ENCODE measurements at regions not wholly inside any gene's neighbourhood (a gene's known extent, or its start where the extent isn't known, plus 50 kb on each side); places are given as distances from the start of the nearest gene placed in this dataset.
A peak's percentile ranks its signal among the peaks of the same experiment; 100 is the strongest.

- no peak for TF ChIP-seq CTCF (conservative IDR thresholded peaks at IDR 0.05; ENCODE audit: low read depth, low read length)
- no peak for DNase-seq (ENCODE audit: low read depth)
- H3K4me3 ChIP-seq (ENCODE audit: low read depth, low read length): no peak overlapping the region
Observed at GRCh38 chr4:111773858-111774257, 371.4 kb upstream of the FAM241A start.

DNA sequence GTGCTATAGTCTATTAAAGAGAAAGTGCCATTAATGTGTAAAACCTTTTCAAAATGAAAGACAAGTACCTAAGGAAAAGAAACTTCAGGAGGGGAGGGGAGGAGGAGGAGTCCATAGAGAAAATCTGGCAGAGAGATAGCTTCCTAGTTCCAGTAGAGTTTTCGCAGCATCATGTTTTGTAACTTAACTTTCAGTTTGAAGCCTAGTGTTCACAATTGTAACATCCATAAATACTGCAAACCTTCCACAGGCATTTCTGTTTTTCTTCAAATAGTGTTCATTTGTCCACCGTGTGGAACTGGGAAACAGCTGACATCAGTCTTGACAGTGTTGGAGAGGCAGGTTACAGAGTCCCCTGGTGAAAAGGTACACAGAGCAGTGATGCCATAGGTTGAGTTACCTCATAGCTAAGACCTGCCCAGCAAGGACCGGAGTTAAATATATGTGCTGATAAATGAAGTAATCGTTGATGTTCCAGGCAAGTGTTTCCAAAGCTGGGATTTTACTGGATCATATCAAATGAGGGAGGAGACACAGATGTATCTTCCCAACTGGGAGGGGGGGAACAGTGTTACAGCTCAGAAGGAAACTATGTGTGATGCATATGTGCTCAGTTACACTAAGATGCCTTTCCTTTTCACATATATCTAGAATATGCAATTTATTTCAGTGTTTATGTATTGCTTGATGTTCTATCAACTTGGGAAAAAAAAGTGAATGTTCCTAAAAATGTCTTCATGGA is 369.5 kb upstream of the FAM241A start:
- no peak overlapping the region for H3K4me3 ChIP-seq (ENCODE audit: low read depth, low read length)
- TF ChIP-seq CTCF (conservative IDR thresholded peaks at IDR 0.05; ENCODE audit: low read depth, low read length): no peak
- DNase-seq (ENCODE audit: low read depth): no peak

DNA sequence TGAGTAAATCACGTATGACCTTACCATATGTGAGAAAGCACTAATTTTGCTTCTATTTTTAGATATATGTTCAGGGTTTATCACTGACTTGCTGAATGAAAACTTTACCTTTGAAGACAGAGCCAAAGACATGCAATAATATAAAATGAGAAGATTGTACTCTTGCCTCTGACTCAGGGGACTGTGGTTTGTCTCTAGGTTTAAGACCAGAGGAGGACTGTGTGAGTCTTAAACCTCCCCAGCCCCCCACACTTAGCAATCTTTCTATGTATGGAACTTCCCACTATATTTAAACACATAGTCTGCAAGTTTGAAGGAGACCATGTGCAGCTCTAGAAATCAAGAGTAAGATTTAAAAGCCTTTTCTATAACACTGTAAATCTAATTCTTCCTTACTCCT is 368.7 kb upstream of the FAM241A start:
- no peak for TF ChIP-seq CTCF (conservative IDR thresholded peaks at IDR 0.05; ENCODE audit: low read depth, low read length)
- DNase-seq (ENCODE audit: low read depth): no peak
- no peak overlapping the region for H3K4me3 ChIP-seq (ENCODE audit: low read depth, low read length)

GRCh38 chr4:111778543-111778942 is 366.7 kb upstream of the FAM241A start:
- TF ChIP-seq CTCF (conservative IDR thresholded peaks at IDR 0.05; ENCODE audit: low read depth, low read length): peak; percentile 40
- DNase-seq (ENCODE audit: low read depth): no peak
- H3K4me3 ChIP-seq (ENCODE audit: low read depth, low read length): no peak overlapping the region

DNA sequence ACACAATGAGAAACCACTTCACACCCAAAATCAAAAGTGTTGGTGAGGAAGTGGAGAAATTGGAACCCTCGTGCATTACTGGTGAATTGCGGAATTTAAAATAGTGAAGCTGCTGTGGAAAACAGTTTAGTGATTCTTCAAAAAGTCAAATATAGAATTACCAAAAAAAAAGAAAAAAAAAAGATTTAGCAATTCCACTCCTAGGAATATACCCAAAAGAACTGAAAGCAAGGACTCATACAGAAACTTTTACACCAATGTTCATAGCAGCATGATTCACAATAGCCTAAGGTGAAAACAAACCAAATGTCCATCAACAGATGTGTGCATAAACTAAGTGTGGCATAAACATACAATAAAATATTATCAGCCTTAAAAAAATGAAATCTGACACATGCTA is 364.3 kb upstream of the FAM241A start:
- DNase-seq (ENCODE audit: low read depth): no peak
- no peak overlapping the region for H3K4me3 ChIP-seq (ENCODE audit: low read depth, low read length)
- TF ChIP-seq CTCF (conservative IDR thresholded peaks at IDR 0.05; ENCODE audit: low read depth, low read length): no peak

GRCh38 chr4:111781611-111782010 is 363.6 kb upstream of the FAM241A start:
- TF ChIP-seq CTCF (conservative IDR thresholded peaks at IDR 0.05; ENCODE audit: low read depth, low read length): no peak

GRCh38 chr4:111788099-111788498 is 357.2 kb upstream of the FAM241A start:
- no peak for DNase-seq (ENCODE audit: low read depth)
- no peak for TF ChIP-seq CTCF (conservative IDR thresholded peaks at IDR 0.05; ENCODE audit: low read depth, low read length)
- H3K4me3 ChIP-seq (ENCODE audit: low read depth, low read length): no peak overlapping the region

More at GRCh38 chr4:111781611-111782010, 363.6 kb upstream of the FAM241A start:
- H3K4me3 ChIP-seq (ENCODE audit: low read depth, low read length): no peak overlapping the region
- no peak for DNase-seq (ENCODE audit: low read depth)
